CD4-positive, alpha-beta T cell (primary cell): ENCODE measurements at regions not wholly inside any gene's neighbourhood (a gene's known extent, or its start where the extent isn't known, plus 50 kb on each side); places are given as distances from the start of the nearest gene placed in this dataset.

Experiments used
- ATAC-seq: fragments of 200-7000 bp; cut with Tn5 transposase; one replicate; pipeline ENCODE4 v1.10.0; 2022; ENCODE audit warnings: mild to moderate bottlenecking; ENCODE audit not compliant: poor library complexity
- CTCF ChIA-PET: fragments of 350-600 bp; sonication (Branson Sonifier 250); formaldehyde crosslinking; loops from one replicate; lab custom pipeline; 2021; ENCODE audit warnings: antibody characterized with exemption, inconsistent platforms; lab: Charles Lee
- POLR2A ChIA-PET: fragments of 350-600 bp; sonication (Branson Sonifier 250); formaldehyde crosslinking; loops from one replicate; lab custom pipeline; 2021; ENCODE audit warnings: antibody characterized with exemption, inconsistent platforms; lab: Charles Lee
- DNase-seq, 14 experiments: peaks; one replicate each; pipeline ENCODE4 v3.0.0-alpha.2; 2013 to 2020; ENCODE audit warnings: mixed read lengths in 2 of 14
- H3K27ac ChIP-seq, 2 donors: one replicate each; pipeline versions ENCODE4 v1.5.1 to v1.7.0; 2013; ENCODE audit warnings: low read length in 2 of 2, low read depth in 1 of 2, mild to moderate bottlenecking in 1 of 2
- H3K27me3 ChIP-seq, 2 experiments: 1 replicate in 1 of 2; 2 replicates in 1 of 2; pipeline versions ENCODE4 v1.6.1 to v1.7.0; 2013; ENCODE audit warnings: low read length in 2 of 2, control low read depth in 1 of 2, mild to moderate bottlenecking in 1 of 2, moderate library complexity in 1 of 2; ENCODE audit not compliant: insufficient read depth in 2 of 2, control insufficient read depth in 1 of 2
- H3K36me3 ChIP-seq: one replicate; pipeline ENCODE4 v1.6.1; 2013; ENCODE audit warnings: low read length, control low read depth; ENCODE audit not compliant: insufficient read depth
- H3K4me1 ChIP-seq: one replicate; pipeline ENCODE4 v1.6.1; 2013; ENCODE audit warnings: low read length, control low read depth; ENCODE audit not compliant: insufficient read depth
- H3K4me3 ChIP-seq: one replicate; pipeline ENCODE4 v1.5.1; 2013; ENCODE audit warnings: mild to moderate bottlenecking, low read length, moderate library complexity
- H3K9me3 ChIP-seq, 2 experiments: 1 replicate in 1 of 2; 2 replicates in 1 of 2; pipeline versions ENCODE4 v1.6.1 to v1.7.0; 2013; ENCODE audit warnings: low read length in 2 of 2, mild to moderate bottlenecking in 2 of 2, control low read depth in 1 of 2, moderate library complexity in 1 of 2; ENCODE audit not compliant: control insufficient read depth in 1 of 2, insufficient read depth in 1 of 2
- H3K27ac Mint-ChIP-seq: one replicate; pipeline ENCODE4 v1.8.0; 2020; ENCODE audit warnings: mixed read lengths
- H3K27me3 Mint-ChIP-seq: one replicate; pipeline ENCODE4 v1.8.0; 2021; ENCODE audit warnings: mixed read lengths
- H3K36me3 Mint-ChIP-seq: one replicate; pipeline ENCODE4 v1.8.0; 2021; ENCODE audit warnings: low read depth, mixed read lengths
- H3K4me1 Mint-ChIP-seq: one replicate; pipeline ENCODE4 v1.8.0; 2021; ENCODE audit warnings: low read depth, mixed read lengths
- H3K4me3 Mint-ChIP-seq: one replicate; pipeline ENCODE4 v1.8.0; 2020; ENCODE audit warnings: mild to moderate bottlenecking, mixed read lengths
- H3K9me3 Mint-ChIP-seq: one replicate; pipeline ENCODE4 v1.8.0; 2020; ENCODE audit warnings: mixed read lengths
- intact Hi-C, 2 experiments: fragments of 100-400 bp; cut with DNase I in 1 of 2; cut with micrococcal nuclease in 1 of 2; formaldehyde crosslinking; loops; one replicate each; pipeline versions ENCODE4 v1.15.1 to v1.9.0; 2023 to 2025; cut with DNase I, micrococcal nuclease
- TF ChIP-seq, protein P1 (sequence below): fragments of 200-600 bp; IDR thresholded peaks from one replicate; pipeline ENCODE4 v1.8.0; 2022; ENCODE audit warnings: antibody characterized with exemption, mild to moderate bottlenecking

- intact Hi-C loops = no loop called here
- H3K9me3 ChIP-seq = no peaks in the 10 kb centered on the region
- H3K27me3 ChIP-seq = peaks cover 4 to 15% of the 10 kb centered on the region in 2 experiments
- Mint-ChIP-seq H3K4me3 (no peak overlapping the region), H3K4me1 (no peaks in the 10 kb centered on the region), H3K9me3 (no peaks in the 10 kb centered on the region), H3K27me3 (peaks cover 35% of the 10 kb centered on the region), H3K36me3 (no peaks in the 10 kb centered on the region), H3K27ac (no peak overlapping the region)
- no peak overlapping the region for H3K4me3 ChIP-seq
- ATAC-seq (no peak), DNase-seq (no peak)
- ChIA-PET POLR2A (no interaction called here), CTCF (interaction anchor here (1.5 kb wide), 1 partner anchor 136 kb away, joined by 3 read pairs; no protein-coding TSS in a partner anchor)
- no peaks in the 10 kb centered on the region for H3K4me1 ChIP-seq
- TF ChIP-seq, protein P1, sequence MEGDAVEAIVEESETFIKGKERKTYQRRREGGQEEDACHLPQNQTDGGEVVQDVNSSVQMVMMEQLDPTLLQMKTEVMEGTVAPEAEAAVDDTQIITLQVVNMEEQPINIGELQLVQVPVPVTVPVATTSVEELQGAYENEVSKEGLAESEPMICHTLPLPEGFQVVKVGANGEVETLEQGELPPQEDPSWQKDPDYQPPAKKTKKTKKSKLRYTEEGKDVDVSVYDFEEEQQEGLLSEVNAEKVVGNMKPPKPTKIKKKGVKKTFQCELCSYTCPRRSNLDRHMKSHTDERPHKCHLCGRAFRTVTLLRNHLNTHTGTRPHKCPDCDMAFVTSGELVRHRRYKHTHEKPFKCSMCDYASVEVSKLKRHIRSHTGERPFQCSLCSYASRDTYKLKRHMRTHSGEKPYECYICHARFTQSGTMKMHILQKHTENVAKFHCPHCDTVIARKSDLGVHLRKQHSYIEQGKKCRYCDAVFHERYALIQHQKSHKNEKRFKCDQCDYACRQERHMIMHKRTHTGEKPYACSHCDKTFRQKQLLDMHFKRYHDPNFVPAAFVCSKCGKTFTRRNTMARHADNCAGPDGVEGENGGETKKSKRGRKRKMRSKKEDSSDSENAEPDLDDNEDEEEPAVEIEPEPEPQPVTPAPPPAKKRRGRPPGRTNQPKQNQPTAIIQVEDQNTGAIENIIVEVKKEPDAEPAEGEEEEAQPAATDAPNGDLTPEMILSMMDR = no peak
- H3K36me3 ChIP-seq = no peaks in the 10 kb centered on the region
- H3K27ac ChIP-seq = no peak overlapping the region
These were observed 52.7 kb upstream of the FMOD start for GRCh38 chr1:203403586-203403985.

- POLR2A ChIA-PET = no interaction called here
- TF ChIP-seq, protein P1 = no peak
- DNase-seq (no peak), ATAC-seq (no peak)
- Mint-ChIP-seq H3K4me1 (no peaks in the 10 kb centered on the region), H3K27ac (no peak overlapping the region), H3K9me3 (no peaks in the 10 kb centered on the region), H3K27me3 (peaks cover 42% of the 10 kb centered on the region), H3K4me3 (no peak overlapping the region), H3K36me3 (no peaks in the 10 kb centered on the region)
- intact Hi-C loops = no loop called here
- no peak overlapping the region for H3K27ac ChIP-seq
- no peak overlapping the region for H3K4me3 ChIP-seq
- CTCF ChIA-PET = no interaction called here
- H3K4me1 ChIP-seq = no peaks in the 10 kb centered on the region
- H3K27me3 ChIP-seq = peaks cover 5 to 19% of the 10 kb centered on the region in 2 experiments
- H3K36me3 ChIP-seq = no peaks in the 10 kb centered on the region
- no peaks in the 10 kb centered on the region for H3K9me3 ChIP-seq
These were observed 53.6 kb upstream of the FMOD start for GRCh38 chr1:203404546-203404945.

DNA sequence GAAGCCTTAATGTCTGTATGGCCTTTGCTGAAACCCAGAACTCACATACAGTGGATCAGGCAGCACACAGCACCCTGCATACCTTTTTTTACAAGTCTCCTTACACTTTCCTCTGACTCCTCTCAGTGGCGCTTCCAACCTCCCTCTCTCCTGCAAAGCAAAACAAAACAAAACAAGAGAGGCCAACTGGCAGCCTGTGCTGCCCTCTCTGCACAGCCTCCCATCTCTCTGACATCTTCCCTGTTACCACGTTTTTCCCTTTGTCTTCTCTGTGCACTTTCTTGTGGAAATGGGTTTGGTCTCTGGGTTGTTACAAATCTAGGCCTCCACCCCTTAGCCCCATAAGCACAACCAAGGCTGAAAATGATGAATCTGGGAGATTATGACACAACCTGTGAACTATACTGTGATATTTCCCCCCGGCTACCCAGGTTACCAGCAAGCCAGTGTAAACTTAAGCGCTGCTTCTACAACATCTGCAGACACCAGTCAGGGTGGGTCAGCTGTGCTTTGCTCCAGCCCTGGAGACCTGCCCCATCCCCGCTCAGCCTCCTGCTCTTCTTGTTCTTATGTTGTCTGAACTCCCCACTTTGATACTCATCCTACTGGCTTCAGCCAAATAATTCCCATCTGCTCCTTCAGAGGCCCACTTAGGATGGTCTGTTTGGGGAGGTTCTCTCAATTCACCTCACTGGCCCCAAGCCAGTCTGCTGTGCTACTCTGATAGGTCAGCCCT is 54.9 kb upstream of the FMOD start:
- ATAC-seq = no peak
- no peaks in the 10 kb centered on the region for H3K4me1 ChIP-seq
- intact Hi-C loops = no loop called here
- no peaks in the 10 kb centered on the region for H3K4me1 Mint-ChIP-seq
- TF ChIP-seq, protein P1 = no peak
- peaks cover 46% of the 10 kb centered on the region for H3K27me3 Mint-ChIP-seq
- DNase-seq = no peak
- no peaks in the 10 kb centered on the region for H3K9me3 ChIP-seq
- H3K27ac ChIP-seq = no peak overlapping the region
- no peak overlapping the region for H3K4me3 Mint-ChIP-seq
- H3K9me3 Mint-ChIP-seq = no peaks in the 10 kb centered on the region
- no peak overlapping the region for H3K4me3 ChIP-seq
- POLR2A ChIA-PET = no interaction called here
- H3K27me3 ChIP-seq = peaks cover 5 to 19% of the 10 kb centered on the region in 2 experiments
- CTCF ChIA-PET = no interaction called here
- no peak overlapping the region for H3K27ac Mint-ChIP-seq
- H3K36me3 Mint-ChIP-seq = no peaks in the 10 kb centered on the region
- no peaks in the 10 kb centered on the region for H3K36me3 ChIP-seq
